NCI-H2227 treated with DMSO at 0.1 percent for 48 hours (cell line): ENCODE measurements at regions not wholly inside any gene's neighbourhood (a gene's known extent, or its start where the extent isn't known, plus 50 kb on each side); places are given as distances from the start of the nearest gene placed in this dataset.

Experiments used
- DNase-seq: peaks from one replicate; lab custom pipeline; 2025; lab: John Stamatoyannopoulos, UW

DNA sequence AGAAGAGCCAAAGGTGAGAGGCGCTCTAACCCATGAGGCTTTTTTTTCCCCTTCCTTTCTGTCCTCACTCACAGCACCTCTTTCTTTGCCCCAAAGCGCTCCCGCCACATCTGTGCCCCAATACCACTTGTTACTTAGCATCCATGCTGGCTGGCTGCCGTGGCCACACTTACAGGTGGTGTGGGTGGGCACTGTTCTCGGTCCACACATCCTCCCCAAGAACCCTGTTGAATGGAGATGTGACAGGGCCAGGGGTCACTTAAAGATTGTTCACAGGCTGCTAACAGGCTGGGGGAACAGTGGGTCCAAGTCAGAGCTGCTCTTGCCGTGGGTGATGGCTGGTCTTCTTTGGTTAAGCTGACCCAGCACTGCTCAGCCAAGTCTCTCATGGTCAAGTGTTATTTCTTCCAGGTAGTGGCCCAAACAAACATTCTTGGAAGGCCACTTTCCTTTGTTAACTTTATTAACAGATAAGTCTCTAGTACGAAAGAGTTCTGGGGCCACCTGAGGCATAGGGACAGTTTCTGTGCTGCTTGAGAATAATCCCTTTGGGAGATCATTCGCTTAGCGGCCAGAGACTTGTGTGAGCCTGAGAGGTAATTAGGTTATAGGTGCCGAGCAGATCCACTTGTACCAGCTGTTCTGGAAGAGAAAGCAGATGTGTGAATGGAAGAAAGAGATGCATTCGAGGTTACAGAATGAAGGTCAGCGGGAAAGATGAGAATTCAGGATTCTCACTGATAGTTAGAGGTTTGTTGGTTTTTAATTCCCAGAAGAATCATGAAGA, 62.6 kb upstream of the IRF2BP2 start:
- no peak for DNase-seq

GRCh38 chr1:234670967-234671626, 61.1 kb upstream of the IRF2BP2 start:
- no peak for DNase-seq

- no peak for DNase-seq
Measured at GRCh38 chr1:234669499-234669898, 59.5 kb upstream of the IRF2BP2 start.

GRCh38 chr1:234668577-234668955, 58.6 kb upstream of the IRF2BP2 start:
- DNase-seq = no peak

DNA sequence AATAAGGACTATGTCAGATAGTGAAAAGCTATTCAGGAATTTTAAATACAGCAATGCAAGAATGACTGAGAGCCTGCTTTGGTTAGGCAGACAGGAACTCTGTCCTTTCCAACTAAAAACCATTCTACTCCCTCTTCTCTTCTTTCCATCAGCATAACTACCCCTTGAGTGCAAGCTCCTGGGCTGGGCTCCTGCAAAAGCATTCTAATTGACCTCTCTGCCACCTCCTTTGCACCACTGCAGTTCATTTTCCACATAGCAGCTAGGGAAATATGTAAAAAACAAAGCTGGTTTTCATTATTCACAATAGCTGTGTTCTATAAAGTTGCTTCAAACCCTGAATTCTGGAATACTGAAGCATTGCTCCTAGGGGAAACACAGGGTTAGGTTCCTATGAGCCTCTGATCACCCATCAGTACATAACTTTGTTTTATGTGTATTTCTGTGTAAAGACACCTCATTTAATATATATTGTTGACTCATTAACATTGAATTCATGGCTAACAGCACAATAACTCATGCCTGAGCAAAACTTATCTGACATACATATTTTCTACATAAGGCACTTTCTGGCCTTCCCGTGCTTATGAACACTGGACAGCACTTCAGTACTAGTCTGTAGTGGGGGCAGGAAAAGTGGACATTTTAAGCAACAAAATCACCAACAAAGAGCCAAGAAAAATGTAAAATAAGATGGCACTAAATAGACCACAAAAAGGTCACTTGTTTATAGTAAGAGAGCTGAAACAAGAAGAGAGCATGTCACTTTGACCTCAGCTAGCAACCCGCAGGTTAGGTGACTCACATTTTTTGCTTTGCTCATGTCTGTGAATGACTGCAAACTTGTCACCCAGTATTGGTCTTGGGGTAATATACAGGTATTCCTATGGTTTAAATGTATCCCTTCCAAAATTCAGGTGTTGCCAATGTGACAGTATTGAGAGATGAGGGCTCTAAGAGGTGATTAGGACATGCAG, 57.9 kb upstream of the IRF2BP2 start:
- no peak for DNase-seq

- no peak for DNase-seq
Measured at GRCh38 chr1:234666761-234667160, 56.8 kb upstream of the IRF2BP2 start.

DNA sequence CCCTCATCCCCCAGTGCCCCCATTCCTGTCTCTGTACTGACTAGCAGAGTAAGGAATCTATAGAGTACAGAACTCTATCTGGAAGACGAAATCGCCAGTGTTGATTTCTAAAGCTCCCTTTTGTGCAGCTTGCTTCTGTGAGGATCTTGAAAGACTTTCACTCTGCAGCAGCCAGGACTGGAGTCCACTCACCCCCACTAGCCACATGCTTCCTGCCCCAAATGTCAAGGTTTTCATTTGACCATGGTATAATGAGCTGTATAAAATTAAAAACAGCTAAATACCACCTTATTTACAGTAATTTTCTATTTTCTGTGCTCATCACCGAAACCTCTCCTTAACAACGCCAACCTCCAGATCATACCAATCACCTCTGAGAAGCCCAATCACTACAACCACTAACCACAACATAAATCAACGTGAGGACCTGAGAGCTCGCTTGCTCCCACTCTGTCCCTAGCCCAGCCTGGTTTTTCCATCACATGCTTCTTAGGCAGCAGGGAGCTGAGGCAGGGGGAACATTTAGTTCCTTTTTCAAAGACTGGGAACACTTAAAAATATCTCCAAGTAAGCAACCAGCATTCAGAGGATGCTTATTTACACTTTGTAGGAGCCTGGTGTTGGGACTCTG, 56.1 kb upstream of the IRF2BP2 start:
- no peak for DNase-seq

DNA sequence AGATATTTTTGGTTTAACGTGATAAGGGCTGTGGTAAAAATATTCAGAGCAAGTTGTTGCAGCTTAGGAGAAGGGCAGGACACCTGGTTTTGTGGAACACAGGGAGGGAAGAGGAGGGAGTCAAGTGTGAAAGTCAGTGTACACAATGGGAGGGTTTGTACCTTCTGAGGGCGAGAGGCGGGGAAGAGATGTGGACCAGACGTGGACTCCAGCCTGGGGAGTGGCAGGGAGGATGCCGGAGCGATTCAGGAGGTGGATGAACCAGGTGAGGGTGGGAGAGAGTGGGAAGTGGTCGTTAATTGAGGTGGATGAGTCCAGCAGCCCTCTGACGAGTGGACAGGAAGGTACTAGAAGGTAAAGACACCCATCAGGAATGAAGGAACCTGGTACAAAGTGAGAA, 52.2 kb upstream of the IRF2BP2 start:
- DNase-seq = no peak

DNA sequence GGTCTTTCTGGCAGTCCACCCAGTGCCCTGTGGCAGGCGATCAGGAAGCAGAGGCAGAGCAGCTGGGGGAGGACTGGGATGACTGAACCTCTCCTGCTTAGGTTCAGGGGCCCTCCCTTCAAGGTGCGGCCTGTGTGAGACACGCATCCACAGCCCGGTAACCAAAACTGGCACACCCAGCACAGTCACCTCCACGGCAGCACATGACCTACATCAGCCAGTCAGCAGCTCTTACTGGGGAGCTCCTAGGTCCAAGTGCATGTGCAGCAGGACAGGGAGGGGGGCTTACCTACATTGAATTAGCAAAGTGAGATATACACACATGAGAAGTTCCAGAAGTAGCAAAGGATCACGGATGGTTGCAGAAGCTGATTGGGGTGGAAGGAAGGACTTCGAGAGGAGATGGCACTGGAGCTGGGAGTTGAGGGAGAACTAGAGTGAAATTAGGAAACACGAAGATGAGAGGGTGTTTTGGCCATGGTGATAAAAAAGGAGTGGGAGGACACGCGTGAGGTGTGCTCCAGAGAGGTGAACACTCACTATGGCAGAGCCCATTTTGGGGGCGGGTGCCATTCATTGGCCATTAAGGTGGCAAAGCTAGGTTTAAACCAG, 51.4 kb upstream of the IRF2BP2 start:
- no peak for DNase-seq

GRCh38 chr1:234660536-234661316, 50.7 kb upstream of the IRF2BP2 start:
- DNase-seq = no peak
